SU-DHL-6 (cell line): ENCODE measurements at regions not wholly inside any gene's neighbourhood (a gene's known extent, or its start where the extent isn't known, plus 50 kb on each side); places are given as distances from the start of the nearest gene placed in this dataset.

ENCODE experiments used
- H2AFZ ChIP-seq: fragments of 200-600 bp; sonication (generic); 2 replicates; pipeline ENCODE4 v1.6.1; 2014; ENCODE audit warnings: low read depth, mild to moderate bottlenecking, moderate library complexity, mixed read lengths, antibody characterized with exemption, low read length; ENCODE audit not compliant: severe bottlenecking
- H3F3A ChIP-seq: fragments of 200-600 bp; shearing (Covaris generic); 2 replicates; pipeline ENCODE4 v1.6.0; 2016; ENCODE audit warnings: antibody characterized with exemption, mild to moderate bottlenecking; ENCODE audit not compliant: insufficient read depth
- H3K27ac ChIP-seq: fragments of 200-600 bp; sonication (generic); 2 replicates; pipeline ENCODE4 v1.5.1; 2016; ENCODE audit warnings: low read depth, mild to moderate bottlenecking, low read length, moderate library complexity, mixed read lengths
- H3K27me3 ChIP-seq: fragments of 200-600 bp; sonication (generic), shearing (Covaris generic); 2 replicates; pipeline ENCODE4 v1.6.0; 2014; ENCODE audit warnings: mild to moderate bottlenecking, low read length
- H3K36me3 ChIP-seq: fragments of 200-600 bp; sonication (generic); 2 replicates; pipeline ENCODE4 v1.6.1; 2014; ENCODE audit warnings: mild to moderate bottlenecking, low read length, mixed read lengths
- H3K4me2 ChIP-seq: fragments of 300-600, 200-600 bp; shearing (Covaris generic), sonication (generic); 2 replicates; pipeline ENCODE4 v1.6.0; 2014; ENCODE audit warnings: low read length, low read depth, mild to moderate bottlenecking; ENCODE audit not compliant: poor library complexity, severe bottlenecking
- H3K4me3 ChIP-seq: fragments of 200-600 bp; sonication (generic); 2 replicates; pipeline ENCODE4 v1.5.1; 2014; ENCODE audit warnings: antibody characterized with exemption, low read length, mild to moderate bottlenecking, mixed read lengths; ENCODE audit not compliant: insufficient read depth, poor library complexity, severe bottlenecking
- H3K79me2 ChIP-seq: fragments of 200-600 bp; sonication (generic); 2 replicates; pipeline ENCODE4 v1.6.1; 2014; ENCODE audit warnings: mild to moderate bottlenecking, low read length, moderate library complexity; ENCODE audit not compliant: insufficient read depth
- H3K9ac ChIP-seq: fragments of 200-600 bp; sonication (generic); 2 replicates; pipeline ENCODE4 v1.7.0; 2014; ENCODE audit warnings: mild to moderate bottlenecking, low read length
- H3K9me2 ChIP-seq: fragments of 200-600 bp; sonication (generic); replicated peaks from 2 replicates; pipeline ENCODE4 v1.6.1; 2014; ENCODE audit warnings: low read length; ENCODE audit not compliant: insufficient read depth
- H3K9me3 ChIP-seq: fragments of 200-600 bp; sonication (generic); 2 replicates; pipeline ENCODE4 v1.6.1; 2014; ENCODE audit warnings: low read length, mixed read lengths; ENCODE audit not compliant: insufficient read depth
- H4K20me1 ChIP-seq: fragments of 200-600 bp; sonication (generic); 2 replicates; pipeline ENCODE4 v1.6.1; 2014; ENCODE audit warnings: low read depth, mild to moderate bottlenecking, antibody characterized with exemption, low read length, moderate library complexity, mixed read lengths
- EZH2phosphoT487 ChIP-seq: fragments of 200-600 bp; sonication (generic), shearing (Covaris generic); conservative IDR thresholded peaks from 2 replicates; pipeline ENCODE4 v1.6.1; 2018; ENCODE audit warnings: mild to moderate bottlenecking, antibody characterized with exemption, low read length, moderate library complexity, mixed read lengths
- TF ChIP-seq, protein P1 (sequence below): fragments of 200-600 bp; sonication (generic); IDR thresholded peaks from one replicate; pipeline ENCODE4 v1.5.1; 2017; ENCODE audit warnings: antibody characterized with exemption, mild to moderate bottlenecking, low read length, moderate library complexity; ENCODE audit not compliant: insufficient read depth, poor library complexity, severe bottlenecking

DNA sequence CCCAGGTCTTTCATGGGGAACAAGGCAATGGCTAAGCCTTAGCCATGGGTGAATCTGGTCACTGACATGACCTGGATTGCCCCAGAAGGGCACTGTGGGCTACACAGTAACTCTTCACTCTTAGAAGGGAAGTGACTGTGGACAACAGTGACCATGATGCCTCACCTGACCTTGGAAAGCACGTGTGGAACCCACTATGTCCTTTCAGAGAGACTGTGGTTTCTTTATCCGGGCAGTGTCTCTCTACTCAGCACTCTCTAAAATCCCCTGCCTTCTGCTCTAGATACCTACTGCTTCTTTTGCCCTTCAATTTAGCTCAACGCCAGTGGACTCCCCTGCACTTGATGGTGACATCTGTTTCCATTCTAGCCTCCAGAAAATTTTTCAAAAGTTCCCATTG lies 66.1 kb upstream of the ANKFN1 start:
- Histone ChIP-seq H3K79me2 (no peaks in the 10 kb centered on the region), H3K4me3 (no peak overlapping the region), H3K27ac (no peak overlapping the region), H3K9me2 (no peaks in the 10 kb centered on the region; the same call in 1 of the 2 replicates), H3F3A (no peaks in the 10 kb centered on the region), H3K36me3 (no peaks in the 10 kb centered on the region), H3K9ac (no peak overlapping the region), H2AFZ (no peak overlapping the region), H3K9me3 (no peaks in the 10 kb centered on the region), H4K20me1 (no peaks in the 10 kb centered on the region), H3K27me3 (no peaks in the 10 kb centered on the region), H3K4me2 (no peak overlapping the region)
- no peak for TF ChIP-seq EZH2phosphoT487
- TF ChIP-seq, protein P1, sequence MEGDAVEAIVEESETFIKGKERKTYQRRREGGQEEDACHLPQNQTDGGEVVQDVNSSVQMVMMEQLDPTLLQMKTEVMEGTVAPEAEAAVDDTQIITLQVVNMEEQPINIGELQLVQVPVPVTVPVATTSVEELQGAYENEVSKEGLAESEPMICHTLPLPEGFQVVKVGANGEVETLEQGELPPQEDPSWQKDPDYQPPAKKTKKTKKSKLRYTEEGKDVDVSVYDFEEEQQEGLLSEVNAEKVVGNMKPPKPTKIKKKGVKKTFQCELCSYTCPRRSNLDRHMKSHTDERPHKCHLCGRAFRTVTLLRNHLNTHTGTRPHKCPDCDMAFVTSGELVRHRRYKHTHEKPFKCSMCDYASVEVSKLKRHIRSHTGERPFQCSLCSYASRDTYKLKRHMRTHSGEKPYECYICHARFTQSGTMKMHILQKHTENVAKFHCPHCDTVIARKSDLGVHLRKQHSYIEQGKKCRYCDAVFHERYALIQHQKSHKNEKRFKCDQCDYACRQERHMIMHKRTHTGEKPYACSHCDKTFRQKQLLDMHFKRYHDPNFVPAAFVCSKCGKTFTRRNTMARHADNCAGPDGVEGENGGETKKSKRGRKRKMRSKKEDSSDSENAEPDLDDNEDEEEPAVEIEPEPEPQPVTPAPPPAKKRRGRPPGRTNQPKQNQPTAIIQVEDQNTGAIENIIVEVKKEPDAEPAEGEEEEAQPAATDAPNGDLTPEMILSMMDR, result no peak

DNA sequence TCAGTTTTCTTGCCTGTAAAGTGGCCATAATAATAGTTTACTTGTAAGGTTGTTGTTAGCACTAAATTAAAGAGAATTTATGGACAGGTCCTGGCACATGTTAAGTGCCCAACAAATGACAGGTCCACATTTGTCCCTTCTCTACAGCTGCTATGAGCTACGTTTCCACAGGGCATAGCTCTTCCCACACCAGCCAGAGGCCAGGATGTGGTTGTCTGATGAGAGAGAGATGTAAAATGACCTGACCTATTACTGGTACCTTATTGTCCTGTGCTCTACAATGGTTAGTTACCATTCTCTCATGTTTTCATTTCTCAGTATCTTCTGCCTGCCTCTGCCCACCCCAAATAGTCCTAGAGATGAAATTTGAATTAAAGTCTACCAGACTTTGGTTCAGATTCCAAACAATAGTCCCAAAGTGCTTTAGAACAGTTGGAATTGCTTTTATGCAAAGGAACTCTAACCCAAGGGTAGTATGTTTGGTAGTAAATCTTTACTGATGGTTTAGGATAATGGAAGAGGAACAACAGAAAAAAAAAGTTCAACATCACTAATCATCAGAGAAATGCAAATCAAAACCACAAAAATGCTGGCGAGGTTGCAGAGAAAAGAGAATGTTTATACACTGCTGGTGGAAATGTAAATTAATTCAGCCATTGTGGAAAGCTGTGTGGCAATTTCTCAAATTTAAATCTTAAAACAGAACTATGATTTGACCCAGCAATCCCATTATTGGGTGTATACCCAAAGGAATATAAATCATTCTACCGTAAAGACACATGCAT lies 57.1 kb upstream of the ANKFN1 start:
- H2AFZ ChIP-seq, result no peak overlapping the region
- no peaks in the 10 kb centered on the region for H3K36me3 ChIP-seq
- no peak overlapping the region for H3K9ac ChIP-seq
- H3F3A ChIP-seq, result no peaks in the 10 kb centered on the region
- no peak overlapping the region for H3K27ac ChIP-seq
- no peaks in the 10 kb centered on the region for H3K79me2 ChIP-seq
- H3K4me2 ChIP-seq, result no peak overlapping the region
- H3K4me3 ChIP-seq, result no peak overlapping the region
- H3K9me3 ChIP-seq, result no peaks in the 10 kb centered on the region
- no peaks in the 10 kb centered on the region for H3K27me3 ChIP-seq
- no peaks in the 10 kb centered on the region for H4K20me1 ChIP-seq
- TF ChIP-seq EZH2phosphoT487, result no peak
- TF ChIP-seq, protein P1, result no peak
- no peaks in the 10 kb centered on the region for H3K9me2 ChIP-seq

DNA sequence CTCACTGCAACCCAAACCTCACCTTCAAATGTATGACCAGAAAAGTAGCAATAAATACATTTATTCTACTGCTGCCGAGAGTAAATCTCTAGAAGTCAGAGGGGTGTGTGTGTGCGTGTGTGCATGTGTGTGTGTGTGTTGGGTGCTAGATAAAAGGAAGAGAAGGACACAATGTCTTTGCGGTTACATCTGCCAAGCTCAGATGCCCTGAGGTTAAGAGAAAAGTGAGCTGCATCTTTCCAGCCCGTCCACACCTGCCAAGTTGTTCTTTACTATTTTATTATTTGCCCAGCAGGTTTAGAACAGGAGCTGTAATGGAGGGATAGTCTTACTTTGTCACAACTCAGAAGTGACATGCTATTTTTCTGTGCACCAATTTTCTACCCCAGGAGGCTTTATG lies 54.5 kb upstream of the ANKFN1 start:
- no peaks in the 10 kb centered on the region for H3K36me3 ChIP-seq
- TF ChIP-seq, protein P1, result no peak
- TF ChIP-seq EZH2phosphoT487, result no peak
- H3K27me3 ChIP-seq, result no peaks in the 10 kb centered on the region
- no peaks in the 10 kb centered on the region for H3K9me3 ChIP-seq
- no peak overlapping the region for H3K4me2 ChIP-seq
- no peaks in the 10 kb centered on the region for H3F3A ChIP-seq
- no peak overlapping the region for H2AFZ ChIP-seq
- no peaks in the 10 kb centered on the region for H4K20me1 ChIP-seq
- no peak overlapping the region for H3K9ac ChIP-seq
- H3K79me2 ChIP-seq, result no peaks in the 10 kb centered on the region
- H3K4me3 ChIP-seq, result no peak overlapping the region
- no peak overlapping the region for H3K27ac ChIP-seq
- H3K9me2 ChIP-seq, result no peaks in the 10 kb centered on the region
